HG02642 (cell line): ENCODE measurements at regions not wholly inside any gene's neighbourhood (a gene's known extent, or its start where the extent isn't known, plus 50 kb on each side); places are given as distances from the start of the nearest gene placed in this dataset.

Experiments used
- ATAC-seq: cut with Tn5 transposase; IDR thresholded peaks from one replicate; pipeline ENCODE4 v1.9.1; 2021; ENCODE audit warnings: mild to moderate bottlenecking; ENCODE audit not compliant: unreplicated experiment, poor library complexity

- no peak for ATAC-seq
Observed at GRCh38 chr11:106397787-106398501, 320.5 kb downstream of the AASDHPPT start.

DNA sequence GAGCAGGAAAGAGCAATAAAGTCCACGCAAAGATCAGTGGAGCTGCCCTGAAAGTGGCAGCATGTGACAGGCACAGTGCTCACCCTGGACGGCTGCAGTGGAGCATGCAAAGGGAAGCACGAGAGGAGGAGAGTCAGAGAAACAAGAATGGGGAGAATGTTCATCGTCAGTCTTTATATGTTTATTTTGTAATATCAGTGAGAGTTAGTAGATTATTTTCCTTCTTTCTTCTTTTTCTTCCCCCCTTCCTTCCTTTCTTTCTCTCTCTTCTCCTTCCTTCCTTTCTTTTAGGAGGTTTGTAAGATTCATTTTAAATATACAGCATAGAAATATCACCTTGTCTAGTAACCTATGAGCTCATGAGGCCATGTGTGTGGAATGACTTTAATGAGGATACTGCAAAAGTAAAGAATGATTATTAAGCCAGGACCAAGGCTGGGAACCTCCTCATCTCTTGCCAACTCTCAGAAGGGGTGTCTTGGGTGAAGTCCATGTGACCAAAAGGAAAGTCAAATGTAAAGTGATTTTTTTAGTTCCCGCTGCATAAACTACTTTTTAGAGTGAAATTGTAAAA is 321.1 kb downstream of the AASDHPPT start:
- ATAC-seq = no peak

DNA sequence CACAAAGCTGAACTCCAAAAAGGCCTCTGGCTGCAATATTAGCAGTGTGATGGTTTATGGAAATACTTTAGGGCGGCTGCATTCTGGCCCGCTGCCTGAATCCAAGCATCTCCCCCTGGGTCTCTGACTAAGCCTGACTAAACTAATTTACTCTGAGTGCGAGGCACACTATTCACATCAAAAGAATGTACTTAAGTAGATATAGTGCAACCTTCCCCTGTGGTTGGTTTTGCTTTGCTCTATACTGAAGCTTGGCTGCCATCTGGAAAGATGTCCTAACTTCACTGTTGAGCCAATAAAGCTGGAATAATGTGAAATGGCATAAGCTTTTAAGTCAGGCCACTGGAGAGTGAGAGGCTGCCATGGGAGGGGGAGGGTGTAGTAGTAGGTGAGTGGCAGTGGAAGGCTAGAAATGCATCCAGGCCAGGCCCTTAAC is 321.6 kb downstream of the AASDHPPT start:
- no peak for ATAC-seq

GRCh38 chr11:106399624-106400023 is 322.2 kb downstream of the AASDHPPT start:
- no peak for ATAC-seq

DNA sequence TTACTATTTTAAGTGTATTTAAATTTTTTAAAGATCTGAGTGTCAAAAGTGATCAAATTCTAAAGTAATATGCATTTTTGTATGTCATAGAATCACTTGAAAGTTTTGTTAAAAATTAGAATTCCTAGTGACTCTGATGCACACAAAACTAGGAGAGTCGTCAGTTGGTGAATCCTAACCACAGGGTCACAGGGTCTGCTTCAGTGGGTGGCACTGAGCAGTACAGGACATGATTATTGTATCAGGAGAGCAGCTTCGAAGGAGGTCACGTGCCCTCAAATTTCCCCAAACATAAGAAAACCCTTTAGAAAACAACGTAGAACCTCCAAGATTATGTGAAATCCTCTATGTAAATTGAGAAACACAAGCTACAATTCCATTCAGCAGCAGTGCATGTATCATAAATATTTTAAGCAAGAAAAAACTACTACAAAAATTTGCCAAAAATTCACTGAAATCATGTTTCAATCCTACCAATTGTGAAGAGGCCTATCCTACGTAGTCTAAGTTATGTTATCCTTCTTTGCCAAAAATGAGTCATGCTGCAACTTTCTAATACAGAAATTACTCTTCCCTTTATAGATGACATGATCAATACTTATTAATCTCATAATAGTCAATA is 323.6 kb downstream of the AASDHPPT start:
- ATAC-seq = no peak

GRCh38 chr11:106403751-106404150 is 326.3 kb downstream of the AASDHPPT start:
- ATAC-seq = no peak

DNA sequence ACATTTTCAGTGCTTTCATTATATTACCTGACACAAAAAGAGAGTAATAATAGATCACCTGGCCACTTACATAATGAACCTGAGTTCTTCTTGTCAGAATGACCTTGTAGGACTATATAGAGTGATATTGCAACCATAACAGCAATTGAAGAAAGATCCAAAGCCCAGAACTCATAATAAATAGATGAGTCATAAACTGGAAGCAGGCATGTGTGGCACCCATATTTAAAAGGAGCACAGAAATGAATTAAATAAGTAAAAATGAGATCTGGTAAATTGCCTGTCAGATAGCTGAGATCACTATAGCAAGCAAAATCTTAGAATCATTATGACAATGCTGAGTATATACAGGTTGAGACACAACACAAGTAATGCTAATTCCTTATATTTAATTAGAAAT is 331.8 kb downstream of the AASDHPPT start:
- no peak for ATAC-seq

GRCh38 chr11:106409671-106410070 is 332.2 kb downstream of the AASDHPPT start:
- ATAC-seq = no peak

GRCh38 chr11:106410902-106411301 is 333.4 kb downstream of the AASDHPPT start:
- ATAC-seq = no peak

GRCh38 chr11:106413222-106413621 is 335.8 kb downstream of the AASDHPPT start:
- ATAC-seq = no peak

DNA sequence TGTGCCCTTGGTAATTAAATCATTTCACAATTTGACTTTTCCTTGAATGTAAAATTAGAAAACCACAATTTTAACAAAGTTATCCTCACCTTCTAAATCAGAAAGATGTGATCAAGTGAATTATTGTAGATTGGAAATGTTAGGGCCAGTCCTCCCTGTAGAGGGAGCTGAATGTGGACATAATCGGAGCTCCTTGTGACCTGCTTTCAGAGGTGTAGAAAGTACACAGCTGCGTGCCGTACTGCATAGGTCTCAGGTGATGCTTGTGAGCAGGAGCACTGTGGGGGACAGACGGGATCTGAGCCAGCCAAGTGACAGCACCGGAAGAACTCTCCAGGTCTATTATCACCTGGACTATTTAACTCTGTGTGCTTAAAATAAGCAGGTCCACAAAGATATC is 338.0 kb downstream of the AASDHPPT start:
- ATAC-seq = no peak

DNA sequence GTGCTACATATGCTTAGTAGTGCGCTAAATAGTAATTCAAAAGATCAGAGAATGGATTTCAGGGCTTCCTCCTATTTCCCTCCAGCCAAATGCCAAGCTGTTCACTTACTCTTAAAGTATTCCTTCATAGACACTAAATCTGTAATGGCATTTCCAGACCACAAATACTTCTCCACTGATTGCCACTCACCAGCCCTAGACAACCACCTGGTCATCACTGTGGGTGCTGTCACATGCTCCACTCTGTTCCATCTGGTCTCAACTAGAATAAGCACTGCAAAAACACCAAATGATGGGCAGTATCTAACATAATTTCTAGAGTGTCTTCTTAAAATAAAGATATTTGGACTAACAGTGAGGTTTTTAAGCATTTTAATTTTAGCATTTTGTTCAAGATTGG is 341.3 kb downstream of the AASDHPPT start:
- ATAC-seq = no peak

GRCh38 chr11:106420048-106420665 is 342.7 kb downstream of the AASDHPPT start:
- ATAC-seq = no peak

GRCh38 chr11:106420686-106421085 is 343.2 kb downstream of the AASDHPPT start:
- ATAC-seq = no peak

DNA sequence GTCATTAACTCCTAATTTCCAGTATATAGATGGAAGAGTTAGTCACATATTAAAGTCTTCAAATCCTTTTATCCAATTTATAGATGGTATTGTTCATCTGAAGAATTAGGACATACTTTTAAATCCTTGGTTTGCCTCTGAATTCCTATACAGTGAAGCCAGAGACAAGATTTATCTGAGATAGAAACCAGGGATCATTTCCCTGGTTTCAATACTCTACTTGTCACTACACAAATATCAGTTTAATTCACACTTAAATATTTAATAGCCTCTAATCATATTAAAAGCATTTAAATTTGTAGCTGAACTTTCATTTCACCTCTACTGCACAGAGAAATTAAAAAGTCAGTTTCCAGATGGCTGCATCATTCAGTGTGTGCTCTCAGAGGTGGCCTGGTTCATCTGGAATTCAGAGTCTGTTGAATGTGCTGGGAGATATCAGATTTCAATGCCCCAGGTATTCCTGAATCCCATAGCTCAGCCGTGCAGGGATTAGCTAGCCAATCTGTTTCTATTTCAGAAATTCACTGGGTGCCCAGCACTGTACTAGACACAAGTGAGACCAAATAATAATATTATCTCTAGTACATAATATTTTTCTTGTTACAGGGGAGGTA is 344.3 kb downstream of the AASDHPPT start:
- ATAC-seq = no peak

DNA sequence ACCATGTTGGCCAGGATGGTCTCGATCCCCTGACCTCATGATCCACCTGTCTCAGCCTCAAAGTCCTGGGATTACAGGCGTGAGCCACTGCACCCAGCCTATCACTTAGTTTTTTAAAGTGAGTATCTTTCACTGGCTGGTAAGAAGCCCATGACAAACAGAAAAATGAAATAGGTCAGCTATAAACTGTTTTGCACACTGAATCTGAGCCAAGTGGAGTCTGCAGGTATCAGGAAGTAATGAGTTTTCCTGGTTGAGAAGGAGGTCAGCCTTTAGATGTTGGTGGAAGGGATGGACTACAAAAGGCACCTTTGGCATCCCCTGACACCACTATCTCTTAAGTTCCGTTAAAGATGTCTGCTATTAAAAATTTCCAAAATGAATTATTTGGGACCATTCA is 345.1 kb downstream of the AASDHPPT start:
- ATAC-seq = no peak

DNA sequence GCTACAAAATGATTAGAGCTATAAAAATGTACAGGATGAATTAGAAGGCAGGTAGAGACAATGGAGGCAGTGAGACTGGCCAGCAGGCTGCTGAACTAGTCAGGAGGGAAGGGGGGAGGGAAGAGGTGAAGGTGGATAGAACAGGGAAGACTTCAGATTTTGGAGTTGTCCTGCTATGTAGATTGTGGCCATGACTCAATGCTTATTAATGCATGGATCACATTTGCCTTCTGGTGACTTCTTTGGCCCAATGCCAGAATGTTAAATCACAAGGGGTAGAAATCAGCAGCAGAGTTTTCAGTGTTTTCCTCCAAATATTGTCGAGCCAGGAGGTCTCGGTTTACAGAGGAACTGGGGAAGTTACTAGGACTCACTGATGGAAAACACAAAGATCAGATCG is 346.6 kb downstream of the AASDHPPT start:
- no peak for ATAC-seq

DNA sequence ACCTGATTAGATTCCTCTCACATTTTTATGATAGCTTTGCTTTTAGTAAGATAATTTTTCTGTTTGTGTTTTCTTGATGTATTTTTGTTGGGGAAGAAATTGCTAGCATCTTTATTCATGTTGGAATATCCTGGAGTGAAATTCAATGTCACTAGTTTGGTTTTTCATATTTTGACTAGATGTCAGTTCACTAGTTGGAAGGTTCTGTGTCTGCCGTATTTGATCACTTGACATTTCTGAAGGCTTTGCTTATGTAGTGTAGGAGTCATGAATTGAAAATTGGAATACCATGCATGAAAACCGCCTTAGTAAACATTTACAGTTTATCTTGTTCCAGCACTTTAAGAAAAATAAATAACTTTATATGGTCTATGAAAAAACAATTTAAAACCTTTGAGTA is 348.4 kb downstream of the AASDHPPT start:
- ATAC-seq = no peak

GRCh38 chr11:106426696-106427095 is 349.2 kb downstream of the AASDHPPT start:
- no peak for ATAC-seq

GRCh38 chr11:106427736-106428135 is 350.3 kb downstream of the AASDHPPT start:
- ATAC-seq = no peak

GRCh38 chr11:106442032-106442431 is 364.6 kb downstream of the AASDHPPT start:
- ATAC-seq = no peak
